ENCODE measurements at regions not wholly inside any gene's neighbourhood (a gene's known extent, or its start where the extent isn't known, plus 50 kb on each side); places are given as distances from the start of the nearest gene placed in this dataset.

- TF ChIP-seq, protein P1, sequence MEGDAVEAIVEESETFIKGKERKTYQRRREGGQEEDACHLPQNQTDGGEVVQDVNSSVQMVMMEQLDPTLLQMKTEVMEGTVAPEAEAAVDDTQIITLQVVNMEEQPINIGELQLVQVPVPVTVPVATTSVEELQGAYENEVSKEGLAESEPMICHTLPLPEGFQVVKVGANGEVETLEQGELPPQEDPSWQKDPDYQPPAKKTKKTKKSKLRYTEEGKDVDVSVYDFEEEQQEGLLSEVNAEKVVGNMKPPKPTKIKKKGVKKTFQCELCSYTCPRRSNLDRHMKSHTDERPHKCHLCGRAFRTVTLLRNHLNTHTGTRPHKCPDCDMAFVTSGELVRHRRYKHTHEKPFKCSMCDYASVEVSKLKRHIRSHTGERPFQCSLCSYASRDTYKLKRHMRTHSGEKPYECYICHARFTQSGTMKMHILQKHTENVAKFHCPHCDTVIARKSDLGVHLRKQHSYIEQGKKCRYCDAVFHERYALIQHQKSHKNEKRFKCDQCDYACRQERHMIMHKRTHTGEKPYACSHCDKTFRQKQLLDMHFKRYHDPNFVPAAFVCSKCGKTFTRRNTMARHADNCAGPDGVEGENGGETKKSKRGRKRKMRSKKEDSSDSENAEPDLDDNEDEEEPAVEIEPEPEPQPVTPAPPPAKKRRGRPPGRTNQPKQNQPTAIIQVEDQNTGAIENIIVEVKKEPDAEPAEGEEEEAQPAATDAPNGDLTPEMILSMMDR (IDR thresholded peaks at IDR 0.05; ENCODE audit: low read depth, low read length): no peak
- TF ChIP-seq, protein P2, sequence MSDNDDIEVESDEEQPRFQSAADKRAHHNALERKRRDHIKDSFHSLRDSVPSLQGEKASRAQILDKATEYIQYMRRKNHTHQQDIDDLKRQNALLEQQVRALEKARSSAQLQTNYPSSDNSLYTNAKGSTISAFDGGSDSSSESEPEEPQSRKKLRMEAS (IDR thresholded peaks at IDR 0.05; ENCODE audit: low read depth, low read length): no peak
- TF ChIP-seq POLR2A (IDR thresholded peaks at IDR 0.05; ENCODE audit: extremely low read depth, insufficient read length) (no peak), MYC (IDR thresholded peaks at IDR 0.05; ENCODE audit: low read depth, low read length) (no peak)
- no peak overlapping the region for H3K4me3 ChIP-seq (ENCODE audit: low read depth, low read length)
- DNase-seq (ENCODE audit: low read depth): no peak
Observed at GRCh38 chr18:22607284-22607635, 189.5 kb upstream of the CTAGE1 start.

DNA sequence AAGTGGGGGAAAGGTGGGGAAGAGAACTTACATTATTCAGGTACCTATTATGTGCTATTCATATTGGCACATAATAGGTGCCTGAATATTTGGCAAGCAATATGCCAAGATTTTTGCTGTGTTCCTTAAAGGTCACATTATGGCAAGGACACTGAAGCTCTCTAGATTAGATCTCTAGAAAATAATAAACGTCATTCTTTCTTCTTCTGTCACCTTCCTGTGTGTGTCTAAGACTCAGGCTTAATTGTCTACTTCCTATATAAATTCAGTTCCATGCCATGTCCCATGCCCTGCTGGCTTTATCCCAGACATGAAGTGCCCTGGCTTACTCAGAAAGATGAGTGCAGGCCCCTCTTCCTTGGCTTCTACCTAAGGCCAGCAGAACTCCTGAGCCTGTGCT, 191.1 kb upstream of the CTAGE1 start:
- TF ChIP-seq POLR2A (IDR thresholded peaks at IDR 0.05; ENCODE audit: extremely low read depth, insufficient read length) (no peak), MYC (IDR thresholded peaks at IDR 0.05; ENCODE audit: low read depth, low read length) (no peak)
- TF ChIP-seq, protein P2 (IDR thresholded peaks at IDR 0.05; ENCODE audit: low read depth, low read length): no peak
- TF ChIP-seq, protein P1 (IDR thresholded peaks at IDR 0.05; ENCODE audit: low read depth, low read length): no peak
- no peak for DNase-seq (ENCODE audit: low read depth)

DNA sequence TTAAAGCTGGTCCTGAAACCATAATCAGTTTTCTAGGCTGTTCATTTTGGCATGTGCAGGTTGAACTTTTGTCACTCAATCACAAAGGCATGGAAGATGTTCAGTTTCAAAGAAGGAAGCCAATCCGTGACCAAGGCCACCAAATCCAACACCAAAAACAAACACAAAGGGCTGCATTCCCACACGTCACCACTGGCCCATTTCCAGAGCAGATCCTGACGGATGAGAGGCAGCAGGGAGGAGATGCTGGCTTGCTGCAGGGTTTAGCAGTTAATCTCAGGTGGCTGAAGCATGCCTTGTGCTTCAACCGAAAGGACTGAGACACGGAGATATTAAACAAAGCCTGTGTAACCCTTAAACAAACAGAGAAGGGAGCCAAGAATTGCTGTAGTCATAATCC, 191.9 kb upstream of the CTAGE1 start:
- DNase-seq (ENCODE audit: low read depth): no peak
- TF ChIP-seq, protein P2 (IDR thresholded peaks at IDR 0.05; ENCODE audit: low read depth, low read length): no peak
- TF ChIP-seq, protein P1 (IDR thresholded peaks at IDR 0.05; ENCODE audit: low read depth, low read length): no peak
- no peak for TF ChIP-seq MYC (IDR thresholded peaks at IDR 0.05; ENCODE audit: low read depth, low read length)
- TF ChIP-seq POLR2A (IDR thresholded peaks at IDR 0.05; ENCODE audit: extremely low read depth, insufficient read length): no peak
- H3K4me3 ChIP-seq (ENCODE audit: low read depth, low read length): no peak overlapping the region

More for the DNA sequence above, 191.1 kb upstream of the CTAGE1 start:
- no peak overlapping the region for H3K4me3 ChIP-seq (ENCODE audit: low read depth, low read length)

DNA sequence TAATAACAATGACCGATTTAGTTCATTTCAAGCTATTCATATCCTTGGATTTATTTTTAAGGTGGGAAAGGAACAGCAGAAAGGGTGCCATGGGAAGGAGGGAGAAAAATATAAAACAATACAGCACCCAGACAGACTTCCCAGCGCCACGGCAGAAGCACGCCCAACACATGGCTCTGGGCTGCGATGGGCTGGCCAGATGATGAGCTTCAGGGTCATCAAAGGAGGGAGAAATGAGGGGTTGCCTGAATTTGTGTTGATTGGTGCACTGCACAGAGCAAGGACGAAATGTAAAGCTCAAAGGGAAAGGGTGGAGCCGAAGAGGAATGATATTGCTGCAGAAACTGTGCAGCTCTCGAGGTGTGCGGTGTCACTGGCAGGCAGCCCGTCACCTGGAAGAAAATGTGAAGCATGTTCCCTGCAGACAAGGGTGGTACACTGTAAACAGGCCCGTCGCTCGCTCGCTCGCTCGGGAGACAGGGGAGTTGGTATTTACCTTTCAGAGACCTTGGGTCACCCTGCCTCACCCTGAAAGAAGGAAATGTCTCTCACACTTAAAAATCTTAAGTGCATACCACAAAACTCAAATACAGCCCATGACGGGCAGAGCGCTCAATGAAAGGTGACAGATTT, 195.5 kb upstream of the CTAGE1 start:
- H3K4me3 ChIP-seq (ENCODE audit: low read depth, low read length): no peak overlapping the region
- no peak for DNase-seq (ENCODE audit: low read depth)
- TF ChIP-seq, protein P1 (IDR thresholded peaks at IDR 0.05; ENCODE audit: low read depth, low read length): no peak
- TF ChIP-seq MYC (IDR thresholded peaks at IDR 0.05; ENCODE audit: low read depth, low read length) (no peak), POLR2A (IDR thresholded peaks at IDR 0.05; ENCODE audit: extremely low read depth, insufficient read length) (no peak)
- TF ChIP-seq, protein P2 (IDR thresholded peaks at IDR 0.05; ENCODE audit: low read depth, low read length): no peak

DNA sequence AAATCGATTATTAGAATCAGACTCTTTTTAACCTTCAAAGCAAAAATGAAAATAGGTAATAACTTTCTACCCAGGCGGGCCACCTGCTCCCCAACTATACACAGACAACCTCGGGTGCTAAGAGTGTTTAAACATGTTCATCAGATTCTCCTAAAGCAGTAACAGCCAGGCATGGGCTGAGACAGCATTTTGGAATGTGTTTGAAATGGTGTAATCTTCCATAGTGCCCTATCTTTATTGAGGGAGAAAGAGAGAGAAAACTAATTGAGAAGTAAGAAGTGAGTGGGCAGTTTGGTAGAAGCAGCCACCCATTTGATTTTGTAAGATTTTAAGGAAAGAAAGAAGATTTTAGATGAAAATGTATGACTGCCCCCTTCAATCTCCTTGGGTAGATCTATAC, 196.1 kb upstream of the CTAGE1 start:
- DNase-seq (ENCODE audit: low read depth): no peak
- H3K4me3 ChIP-seq (ENCODE audit: low read depth, low read length): no peak overlapping the region
- TF ChIP-seq, protein P2 (IDR thresholded peaks at IDR 0.05; ENCODE audit: low read depth, low read length): no peak
- TF ChIP-seq POLR2A (IDR thresholded peaks at IDR 0.05; ENCODE audit: extremely low read depth, insufficient read length) (no peak), MYC (IDR thresholded peaks at IDR 0.05; ENCODE audit: low read depth, low read length) (no peak)
- TF ChIP-seq, protein P1 (IDR thresholded peaks at IDR 0.05; ENCODE audit: low read depth, low read length): no peak
